Karpas-422 (cell line): ENCODE measurements at regions not wholly inside any gene's neighbourhood (a gene's known extent, or its start where the extent isn't known, plus 50 kb on each side); places are given as distances from the start of the nearest gene placed in this dataset.

ENCODE experiments used
- DNase-seq: peaks from one replicate; pipeline ENCODE4 v3.0.0-alpha.2; 2015
- H2AFZ ChIP-seq: fragments of 200-600 bp; sonication (generic); 2 replicates; pipeline ENCODE4 v1.6.1; 2014; ENCODE audit warnings: antibody characterized with exemption, low read length, mixed read lengths
- H3K27ac ChIP-seq: fragments of 200-600 bp; sonication (generic); 2 replicates; pipeline ENCODE4 v1.5.1; 2014; ENCODE audit warnings: mild to moderate bottlenecking, low read length, moderate library complexity
- H3K27me3 ChIP-seq: fragments of 200-600 bp; sonication (generic); 2 replicates; pipeline ENCODE4 v1.6.1; 2014; ENCODE audit warnings: low read length, mixed read lengths
- H3K36me3 ChIP-seq: fragments of 200-600 bp; sonication (generic); 2 replicates; pipeline ENCODE4 v1.6.1; 2014; ENCODE audit warnings: low read length, mixed read lengths; ENCODE audit not compliant: insufficient read depth
- H3K4me1 ChIP-seq: fragments of 200-600 bp; sonication (generic); 2 replicates; pipeline ENCODE4 v1.6.1; 2014; ENCODE audit warnings: mild to moderate bottlenecking, low read length, mixed read lengths
- H3K4me2 ChIP-seq: fragments of 200-600 bp; sonication (generic); 2 replicates; pipeline ENCODE4 v1.6.1; 2014; ENCODE audit warnings: low read length, low read depth, mild to moderate bottlenecking; ENCODE audit not compliant: poor library complexity, severe bottlenecking
- H3K4me3 ChIP-seq: fragments of 200-600 bp; sonication (generic); 2 replicates; pipeline ENCODE4 v1.5.1; 2014; ENCODE audit warnings: mild to moderate bottlenecking, antibody characterized with exemption, low read length, mixed read lengths
- H3K79me2 ChIP-seq: fragments of 200-600 bp; sonication (generic); 2 replicates; pipeline ENCODE4 v1.6.1; 2014; ENCODE audit warnings: mild to moderate bottlenecking, low read length, mixed read lengths
- H3K9ac ChIP-seq: fragments of 200-600 bp; sonication (generic); 2 replicates; pipeline ENCODE4 v1.6.0; 2014; ENCODE audit warnings: low read length
- H3K9me2 ChIP-seq: fragments of 200-600 bp; sonication (generic), shearing (Covaris generic); replicated peaks from 2 replicates; pipeline ENCODE4 v1.6.0; 2014; ENCODE audit warnings: mild to moderate bottlenecking, low read length, moderate library complexity; ENCODE audit not compliant: insufficient read depth
- H3K9me3 ChIP-seq: fragments of 300-700, 200-600 bp; sonication (generic); 2 replicates; pipeline ENCODE4 v1.6.1; 2014; ENCODE audit warnings: low read length, mixed read lengths
- H4K20me1 ChIP-seq: fragments of 200-600 bp; sonication (generic); 2 replicates; pipeline ENCODE4 v1.6.1; 2014; ENCODE audit warnings: mild to moderate bottlenecking, antibody characterized with exemption, low read length, low read depth; ENCODE audit not compliant: insufficient read depth

DNA sequence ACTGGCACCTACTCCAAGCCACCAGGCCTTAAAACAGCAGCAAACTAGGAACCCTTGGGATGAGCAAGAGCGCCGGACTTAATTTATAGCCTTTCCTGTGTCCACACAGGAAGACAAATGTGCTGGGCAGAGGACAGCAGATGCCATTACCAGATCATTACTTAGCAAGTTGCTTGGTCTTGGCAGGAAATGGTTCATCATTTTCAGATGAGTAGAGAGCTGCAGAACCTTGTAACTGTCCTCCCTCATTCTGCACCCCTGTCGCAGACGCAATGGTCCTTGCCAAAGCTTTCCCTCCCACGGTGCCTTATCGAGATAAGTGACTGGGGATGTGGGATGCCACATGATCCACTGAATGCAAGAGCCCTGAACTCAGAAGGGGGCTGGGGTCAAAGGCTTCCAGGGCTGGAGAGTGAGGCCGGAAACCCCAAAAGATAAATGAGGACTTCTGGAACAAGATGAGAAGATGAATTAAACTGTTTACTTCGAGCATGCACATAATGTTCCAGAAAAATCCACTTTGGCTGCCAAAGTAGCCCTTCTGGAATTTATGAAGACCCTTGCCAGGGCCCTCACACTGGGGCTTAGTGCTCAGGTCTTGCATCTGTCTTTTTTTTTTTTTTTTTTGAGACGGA is 145.6 kb upstream of the ZNF32 start:
- Histone ChIP-seq H3K9me3 (no peaks in the 10 kb centered on the region), H3K4me2 (no peak overlapping the region), H3K36me3 (no peaks in the 10 kb centered on the region), H3K27me3 (no peaks in the 10 kb centered on the region), H3K9ac (no peak overlapping the region), H2AFZ (no peak overlapping the region), H3K79me2 (no peaks in the 10 kb centered on the region), H3K4me3 (no peak overlapping the region), H3K9me2 (no peaks in the 10 kb centered on the region), H3K4me1 (no peaks in the 10 kb centered on the region), H3K27ac (no peak overlapping the region), H4K20me1 (no peaks in the 10 kb centered on the region)
- no peak for DNase-seq

GRCh38 chr10:43793704-43794103 is 145.0 kb upstream of the ZNF32 start:
- Histone ChIP-seq H3K27ac (no peak overlapping the region), H3K4me3 (no peak overlapping the region), H3K9me3 (no peaks in the 10 kb centered on the region), H3K4me2 (no peak overlapping the region), H3K4me1 (no peaks in the 10 kb centered on the region), H4K20me1 (no peaks in the 10 kb centered on the region), H3K79me2 (no peaks in the 10 kb centered on the region), H3K36me3 (no peaks in the 10 kb centered on the region), H3K9me2 (no peaks in the 10 kb centered on the region), H3K9ac (no peak overlapping the region), H2AFZ (no peak overlapping the region), H3K27me3 (no peaks in the 10 kb centered on the region)
- no peak for DNase-seq

DNA sequence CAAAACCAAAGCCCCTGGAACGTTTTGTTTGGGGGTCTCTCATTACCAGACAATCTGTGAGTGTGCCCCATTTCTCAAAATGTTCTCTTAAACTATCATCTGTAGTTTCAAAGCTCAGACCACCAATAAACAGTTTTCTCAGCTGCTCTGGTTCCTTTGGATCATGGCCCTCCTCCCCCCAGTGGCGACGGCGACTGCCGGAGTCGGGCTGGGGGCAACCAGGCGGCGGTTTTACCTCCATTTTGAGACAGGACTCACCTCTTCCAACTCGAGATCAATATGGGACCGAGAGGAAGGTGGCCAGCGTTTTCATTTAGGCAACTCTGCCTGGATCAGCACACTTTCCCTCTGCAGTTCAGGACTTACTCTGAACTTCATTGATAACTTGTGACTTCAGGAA is 141.5 kb upstream of the ZNF32 start:
- Histone ChIP-seq H3K36me3 (no peaks in the 10 kb centered on the region), H3K79me2 (no peaks in the 10 kb centered on the region), H3K9me3 (no peaks in the 10 kb centered on the region), H3K27ac (no peak overlapping the region), H4K20me1 (no peaks in the 10 kb centered on the region), H3K4me3 (no peak overlapping the region), H3K27me3 (no peaks in the 10 kb centered on the region), H3K9me2 (no peaks in the 10 kb centered on the region), H2AFZ (no peak overlapping the region), H3K4me2 (no peak overlapping the region), H3K4me1 (peaks cover 6% of the 10 kb centered on the region), H3K9ac (no peak overlapping the region)
- DNase-seq: no peak

GRCh38 chr10:43785252-43785651 is 136.6 kb upstream of the ZNF32 start:
- Histone ChIP-seq H3K9me2 (no peaks in the 10 kb centered on the region), H3K4me1 (peaks cover 6% of the 10 kb centered on the region), H2AFZ (no peak overlapping the region), H3K27me3 (no peaks in the 10 kb centered on the region), H3K36me3 (no peaks in the 10 kb centered on the region), H3K4me3 (no peak overlapping the region), H3K79me2 (no peaks in the 10 kb centered on the region), H4K20me1 (no peaks in the 10 kb centered on the region), H3K9ac (no peak overlapping the region), H3K9me3 (no peaks in the 10 kb centered on the region), H3K4me2 (no peak overlapping the region), H3K27ac (no peak overlapping the region)
- peak; percentile 68 for DNase-seq

- H3K9me2 ChIP-seq: no peaks in the 10 kb centered on the region
- H3K9me3 ChIP-seq: no peaks in the 10 kb centered on the region
- DNase-seq: no peak
- no peak overlapping the region for H3K4me3 ChIP-seq
- H3K4me1 ChIP-seq: peaks cover 1% of the 10 kb centered on the region
- H3K27ac ChIP-seq: no peak overlapping the region
- no peaks in the 10 kb centered on the region for H3K36me3 ChIP-seq
- H4K20me1 ChIP-seq: no peaks in the 10 kb centered on the region
- H2AFZ ChIP-seq: no peak overlapping the region
- no peak overlapping the region for H3K9ac ChIP-seq
- H3K27me3 ChIP-seq: no peaks in the 10 kb centered on the region
- H3K79me2 ChIP-seq: no peaks in the 10 kb centered on the region
- H3K4me2 ChIP-seq: no peak overlapping the region
Measured at GRCh38 chr10:43782814-43783213, 134.1 kb upstream of the ZNF32 start.

GRCh38 chr10:43781480-43782361 is 133.0 kb upstream of the ZNF32 start:
- Histone ChIP-seq H3K9me3 (no peaks in the 10 kb centered on the region), H3K79me2 (no peaks in the 10 kb centered on the region), H3K4me2 (no peak overlapping the region), H2AFZ (no peak overlapping the region), H3K36me3 (no peaks in the 10 kb centered on the region), H3K9me2 (no peaks in the 10 kb centered on the region), H4K20me1 (no peaks in the 10 kb centered on the region), H3K4me1 (no peaks in the 10 kb centered on the region; the same call in 1 of the 2 replicates), H3K27me3 (no peaks in the 10 kb centered on the region), H3K9ac (no peak overlapping the region), H3K4me3 (no peak overlapping the region), H3K27ac (no peak overlapping the region)
- DNase-seq: no peak

DNA sequence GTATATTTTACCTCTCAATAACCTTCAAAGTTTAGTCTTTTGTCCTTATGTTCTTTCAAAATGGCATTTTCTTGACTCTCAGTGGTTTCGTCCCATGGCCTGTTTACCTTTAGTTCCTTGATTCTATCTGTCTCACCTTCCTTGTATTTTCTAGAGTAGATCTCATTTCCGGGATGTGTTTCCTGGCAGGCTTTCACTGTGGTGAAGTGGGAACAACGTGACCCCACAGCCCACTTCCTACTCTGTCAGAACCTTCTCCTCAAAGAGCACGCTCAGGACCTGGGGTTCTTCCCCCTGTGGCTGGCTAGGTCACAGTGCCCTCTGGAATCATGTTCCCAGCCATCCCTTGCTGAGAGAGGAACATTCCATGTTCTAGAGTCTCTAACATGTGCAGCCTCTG is 129.9 kb upstream of the ZNF32 start:
- H3K4me2 ChIP-seq: no peak overlapping the region
- no peaks in the 10 kb centered on the region for H3K9me2 ChIP-seq
- DNase-seq: no peak

DNA sequence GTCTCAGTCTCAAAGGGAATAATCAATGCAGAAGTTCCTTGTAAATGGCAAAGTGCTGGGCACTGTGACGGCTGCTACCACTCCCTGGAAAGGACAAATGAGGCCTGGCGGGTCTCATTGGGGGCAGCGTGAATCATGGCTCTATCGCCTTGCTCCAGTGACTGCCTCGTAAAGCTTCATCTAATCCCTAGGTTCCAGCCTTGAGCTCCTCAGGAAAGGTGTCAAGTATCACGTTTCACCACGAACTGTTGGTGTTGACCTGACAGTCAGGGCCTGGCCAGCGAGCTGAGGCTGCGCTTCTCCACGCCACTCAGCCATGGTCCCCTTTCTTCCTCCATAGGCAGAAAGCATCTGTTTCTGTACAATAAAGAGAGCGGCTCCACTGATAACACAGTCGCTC is 126.7 kb upstream of the ZNF32 start:
- H3K9me2 ChIP-seq: no peaks in the 10 kb centered on the region
- no peaks in the 10 kb centered on the region for H3K36me3 ChIP-seq
- H3K27me3 ChIP-seq: no peaks in the 10 kb centered on the region
- no peak overlapping the region for H3K4me2 ChIP-seq
- no peaks in the 10 kb centered on the region for H3K4me1 ChIP-seq
- H3K9ac ChIP-seq: no peak overlapping the region
- H4K20me1 ChIP-seq: no peaks in the 10 kb centered on the region
- H3K9me3 ChIP-seq: no peaks in the 10 kb centered on the region
- no peaks in the 10 kb centered on the region for H3K79me2 ChIP-seq
- no peak overlapping the region for H2AFZ ChIP-seq
- H3K4me3 ChIP-seq: no peak overlapping the region
- H3K27ac ChIP-seq: no peak overlapping the region
- DNase-seq: no peak

More for the DNA sequence above, 129.9 kb upstream of the ZNF32 start:
- Histone ChIP-seq H3K4me1 (no peaks in the 10 kb centered on the region; the same call in 1 of the 2 replicates), H4K20me1 (no peaks in the 10 kb centered on the region), H3K27me3 (no peaks in the 10 kb centered on the region), H3K4me3 (no peak overlapping the region), H3K9me3 (no peaks in the 10 kb centered on the region), H3K27ac (no peak overlapping the region), H3K79me2 (no peaks in the 10 kb centered on the region), H2AFZ (no peak overlapping the region), H3K9ac (no peak overlapping the region), H3K36me3 (no peaks in the 10 kb centered on the region)
